Limb (tissue), 2 donors: ENCODE measurements at regions not wholly inside any gene's neighbourhood (a gene's known extent, or its start where the extent isn't known, plus 50 kb on each side); places are given as distances from the start of the nearest gene placed in this dataset.
"Not testable (repeated sequence)": the region's sequence is repeated elsewhere in the genome, so short reads cannot be mapped to it uniquely, and the experiment has no call there.

Experiments
- DNase-seq, 2 donors: peaks; one replicate each; pipeline ENCODE4 v3.0.0-alpha.2; 2016; ENCODE audit errors: extremely low spot score in 2 of 2

GRCh38 chr3:115204475-115204874 is 57.4 kb upstream of the ZBTB20 start:
- no peak for DNase-seq

- no peak for DNase-seq
Measured at GRCh38 chr3:115208066-115208750, 61.1 kb upstream of the ZBTB20 start.

- DNase-seq: no peak
Measured at GRCh38 chr3:115211810-115212492, 64.9 kb upstream of the ZBTB20 start.

DNA sequence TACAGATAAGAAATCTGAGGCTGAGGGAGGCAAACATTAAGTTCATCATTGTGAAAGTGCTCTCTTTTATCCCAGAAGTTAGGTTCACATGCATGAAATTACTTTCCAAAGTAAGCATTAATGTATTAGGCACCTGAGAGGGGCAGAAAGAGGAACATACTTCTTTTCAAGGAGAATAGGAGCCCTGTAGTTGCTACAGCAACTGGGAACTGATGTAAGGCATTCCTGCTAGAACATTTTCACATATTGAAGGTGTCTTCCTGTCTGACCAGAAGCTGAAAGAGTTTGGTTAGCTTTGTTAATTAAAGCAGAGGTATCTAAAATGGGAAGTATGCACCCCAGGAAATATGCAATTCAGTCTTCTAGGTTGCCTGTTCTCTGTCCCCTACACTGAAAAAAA is 65.5 kb upstream of the ZBTB20 start:
- DNase-seq: no peak

DNA sequence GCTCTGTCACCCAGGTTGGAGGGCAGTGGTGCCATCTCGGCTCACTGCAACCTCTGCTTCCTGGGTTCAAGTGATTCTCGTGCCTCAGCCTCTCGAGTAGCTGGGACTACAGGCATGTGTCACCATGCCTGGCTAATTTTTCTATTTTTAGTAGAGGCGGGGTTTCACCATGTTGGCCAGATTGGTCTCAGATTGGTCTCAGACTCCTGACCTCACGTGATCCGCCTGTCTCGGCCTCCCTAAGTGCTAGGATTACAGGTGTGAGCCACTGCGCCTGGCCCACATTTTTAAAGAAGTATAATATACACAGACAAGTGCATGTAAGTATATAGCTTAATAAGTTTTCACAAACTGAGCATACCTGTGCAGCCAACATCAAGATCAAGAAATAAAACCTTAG is 66.0 kb upstream of the ZBTB20 start:
- not testable (repeated sequence) for DNase-seq

DNA sequence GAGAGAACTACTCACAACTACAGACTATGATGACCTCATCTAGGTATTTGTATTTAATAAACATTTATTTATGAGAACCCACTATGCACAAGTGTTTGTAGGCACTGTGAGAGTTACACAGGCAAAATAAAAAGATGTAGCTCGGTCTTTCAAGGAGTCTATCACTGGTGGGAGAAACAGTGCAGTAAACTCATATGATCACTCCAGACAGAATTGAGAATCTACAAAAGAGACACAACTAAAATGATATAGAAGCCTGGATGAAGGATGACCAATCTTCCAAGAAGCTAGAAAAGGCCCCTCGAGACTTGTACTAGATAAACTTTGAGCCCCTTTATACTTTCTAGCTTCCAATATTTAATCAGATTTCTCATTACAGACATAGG is 70.2 kb upstream of the ZBTB20 start:
- DNase-seq: no peak

DNA sequence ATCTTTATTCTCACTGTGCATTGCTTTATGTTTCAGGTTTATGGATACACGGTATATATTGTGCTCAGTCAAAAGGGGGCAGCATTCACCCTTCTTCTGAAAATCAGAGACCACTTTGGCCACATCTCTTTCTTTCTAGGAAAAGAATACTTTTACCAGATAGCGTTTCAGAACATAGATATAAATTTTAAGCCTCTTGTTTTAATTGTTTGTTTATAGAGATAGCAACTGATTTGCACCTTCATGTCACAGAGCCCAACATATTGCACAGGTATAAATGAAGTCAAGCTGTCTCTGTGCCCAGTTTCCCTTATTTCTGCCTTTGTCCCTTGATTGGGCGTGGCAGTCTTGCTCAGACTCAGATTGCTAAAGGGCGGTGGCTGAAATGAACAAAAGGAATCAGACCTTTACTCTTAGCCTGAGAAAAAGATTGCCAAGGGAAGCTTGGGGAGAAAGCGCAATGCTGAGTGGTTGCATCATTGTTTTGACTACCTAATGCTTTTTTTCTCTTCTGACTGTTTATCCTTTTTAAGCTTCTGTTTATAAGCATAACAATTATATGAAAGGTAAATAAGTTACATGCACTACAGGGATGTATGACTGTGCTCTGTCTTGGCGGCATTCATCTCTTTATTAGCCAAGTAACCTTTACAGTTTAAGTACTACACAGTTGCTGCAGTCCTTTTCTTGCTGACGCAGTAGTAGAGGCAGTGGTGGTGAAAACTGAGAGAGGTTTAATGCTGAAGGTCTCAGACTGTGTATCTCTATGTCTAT is 70.8 kb upstream of the ZBTB20 start:
- peak; percentile 43 to 86 for DNase-seq

DNA sequence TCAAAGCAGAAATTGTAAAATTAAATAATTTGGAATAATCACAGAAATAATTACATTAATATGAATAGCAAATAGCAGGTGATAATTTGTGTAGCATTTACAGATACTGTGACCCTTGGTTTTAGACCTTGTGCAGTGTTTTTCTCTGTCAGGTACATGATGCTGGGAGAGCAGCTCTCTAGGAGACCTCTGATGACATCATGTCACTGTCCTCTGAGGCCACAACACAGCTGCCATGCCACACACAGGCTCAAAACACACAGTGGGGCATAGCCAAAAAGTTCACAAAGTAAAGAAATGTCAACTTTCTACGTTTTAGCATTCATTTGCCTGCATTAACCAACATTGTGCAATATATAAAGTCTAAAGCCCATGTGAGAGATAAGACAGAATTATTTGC is 71.8 kb upstream of the ZBTB20 start:
- no peak for DNase-seq

DNA sequence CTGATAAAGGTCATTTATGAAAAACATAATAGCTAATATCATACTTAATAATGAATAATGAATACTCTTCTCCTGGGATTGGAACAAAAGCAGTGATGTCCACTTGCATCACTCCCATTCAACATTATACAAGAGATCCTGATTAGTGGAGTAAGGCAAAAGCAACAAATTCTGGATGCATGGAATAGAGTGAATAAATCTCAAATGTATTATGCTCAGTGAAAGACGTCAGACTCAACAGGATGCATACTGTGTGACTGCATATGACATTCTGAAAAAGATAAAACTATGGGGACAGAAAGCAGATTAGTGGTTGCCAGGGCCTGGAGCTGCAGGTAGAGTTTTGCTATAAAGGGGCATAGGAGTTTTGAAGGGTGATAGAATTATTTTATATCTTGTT is 77.6 kb upstream of the ZBTB20 start:
- no peak for DNase-seq

DNA sequence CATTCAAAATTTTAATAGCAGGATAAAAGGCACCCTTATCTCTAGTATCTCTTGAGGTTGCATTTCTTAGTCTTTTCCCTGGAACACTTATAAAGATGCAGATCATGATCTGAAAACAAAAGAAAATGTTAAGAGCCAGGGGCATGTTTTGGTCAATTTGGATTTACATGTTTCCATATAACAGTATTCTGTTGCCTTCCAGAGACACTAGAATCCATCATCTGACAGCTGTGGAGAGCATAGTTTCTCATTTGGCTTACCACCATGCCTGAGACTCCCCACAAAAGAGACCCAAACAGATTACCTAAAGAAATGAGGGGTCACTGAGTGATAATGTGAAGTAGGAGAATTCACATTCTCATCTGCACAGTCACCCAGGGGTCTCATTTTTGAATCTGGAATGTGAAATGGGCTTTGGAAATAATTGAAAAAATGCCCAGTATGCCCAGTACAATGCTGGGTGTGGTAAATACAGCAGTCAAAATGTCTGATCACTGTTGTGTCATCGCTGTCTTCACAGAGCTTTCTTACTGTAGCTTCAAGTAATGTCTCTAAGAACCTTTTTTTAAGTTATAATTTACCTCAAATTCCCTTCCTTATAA is 79.9 kb upstream of the ZBTB20 start:
- no peak for DNase-seq

DNA sequence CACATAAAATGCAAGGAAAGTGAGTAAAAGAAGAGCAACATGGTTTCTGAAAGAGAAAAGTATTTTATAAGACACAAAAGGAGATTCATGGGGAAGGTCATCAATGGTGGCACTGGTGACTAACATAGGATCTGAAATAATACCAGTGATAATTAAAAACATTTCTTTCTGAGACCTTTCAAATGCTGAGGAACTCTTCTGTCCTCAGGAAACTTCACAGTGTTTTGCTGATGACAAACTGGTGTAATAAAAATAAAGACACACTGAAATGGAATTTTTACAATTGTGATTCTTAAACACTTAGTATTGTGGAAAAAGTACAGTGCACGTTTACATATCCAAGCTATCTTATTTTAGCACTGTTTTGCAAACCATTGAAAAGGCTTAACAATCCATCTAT is 80.4 kb upstream of the ZBTB20 start:
- no peak for DNase-seq

DNA sequence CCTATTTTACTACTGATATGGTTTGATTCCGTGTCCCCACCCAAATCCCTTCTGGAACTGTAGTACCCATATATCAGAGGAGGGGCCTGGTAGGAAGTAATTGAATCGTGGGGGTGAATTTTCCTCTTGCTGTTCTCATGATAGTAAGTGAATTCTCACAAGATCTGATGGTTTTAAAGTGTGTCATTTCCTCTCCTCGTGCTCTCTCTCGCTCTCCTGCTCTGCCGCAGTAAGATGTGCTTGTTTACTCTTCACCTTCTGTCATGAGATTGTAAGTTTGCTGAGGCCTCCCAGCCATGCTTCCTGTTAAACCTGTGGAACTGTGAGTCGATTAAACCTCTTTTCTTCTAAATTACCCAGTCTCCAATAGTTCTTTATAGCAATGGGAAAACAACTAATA is 81.2 kb upstream of the ZBTB20 start:
- DNase-seq: no peak

- DNase-seq: no peak
Measured at GRCh38 chr3:115232167-115232566, 85.1 kb upstream of the ZBTB20 start.

DNA sequence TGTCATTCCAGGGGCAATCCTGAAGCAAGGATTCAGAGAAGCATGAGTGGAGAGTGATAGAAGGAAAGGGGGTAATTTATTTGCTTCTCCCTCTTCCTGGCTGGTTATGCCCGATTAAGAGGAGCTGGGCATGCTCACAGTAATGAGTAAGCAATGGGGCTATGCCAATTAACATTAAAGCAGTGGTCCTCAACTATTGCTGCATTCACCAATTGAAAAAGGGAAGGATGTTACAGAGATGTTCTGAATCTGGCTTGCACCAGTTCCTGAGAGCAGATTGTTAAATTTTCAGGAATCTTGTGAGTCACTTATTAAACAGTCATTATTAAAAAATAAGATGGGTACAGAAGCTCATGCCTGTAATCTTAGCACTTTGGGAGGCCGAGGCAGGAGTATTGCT is 85.9 kb upstream of the ZBTB20 start:
- no peak for DNase-seq

DNA sequence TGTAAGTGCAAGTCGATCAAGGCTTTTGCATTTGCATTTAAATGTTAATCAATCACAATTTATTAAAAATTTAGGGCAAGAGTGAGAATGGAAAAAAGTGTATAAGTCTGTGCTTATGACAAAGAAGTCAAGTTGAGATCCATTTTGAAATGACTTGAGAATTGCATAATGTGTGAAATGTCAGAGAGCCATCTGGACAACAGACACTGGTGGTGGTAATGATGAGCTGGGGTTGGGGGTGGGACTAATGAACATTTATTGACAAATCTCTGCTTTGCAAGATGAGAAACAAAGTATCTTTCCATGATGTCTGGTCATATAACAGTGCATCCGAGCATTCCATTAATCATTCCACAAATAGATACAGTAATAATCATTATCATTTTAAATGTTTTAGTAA is 89.4 kb upstream of the ZBTB20 start:
- DNase-seq: no peak

DNA sequence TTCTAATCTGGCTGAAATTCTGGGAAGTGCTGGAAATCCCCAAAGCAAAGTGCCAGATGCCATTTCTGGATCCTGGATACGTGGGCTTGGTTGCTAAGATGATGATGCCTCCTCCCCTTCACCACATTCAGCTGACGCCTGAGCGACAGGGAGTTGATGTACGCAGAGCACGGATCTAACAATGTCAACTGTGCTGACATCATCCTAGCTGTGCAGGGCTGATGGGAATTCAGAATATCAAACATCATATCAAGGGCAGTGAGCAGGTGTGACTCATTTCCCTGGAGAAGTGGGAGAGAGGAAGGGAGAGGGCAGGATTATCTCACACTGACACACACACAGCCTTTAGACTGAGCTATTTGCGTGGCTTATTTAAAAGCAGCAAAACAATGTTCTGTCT is 92.6 kb upstream of the ZBTB20 start:
- peak in 1 of 2 donors; percentile 36 for DNase-seq

GRCh38 chr3:115244350-115244749 is 97.3 kb upstream of the ZBTB20 start:
- no peak for DNase-seq

GRCh38 chr3:115245438-115245837 is 98.3 kb upstream of the ZBTB20 start:
- DNase-seq: no peak

DNA sequence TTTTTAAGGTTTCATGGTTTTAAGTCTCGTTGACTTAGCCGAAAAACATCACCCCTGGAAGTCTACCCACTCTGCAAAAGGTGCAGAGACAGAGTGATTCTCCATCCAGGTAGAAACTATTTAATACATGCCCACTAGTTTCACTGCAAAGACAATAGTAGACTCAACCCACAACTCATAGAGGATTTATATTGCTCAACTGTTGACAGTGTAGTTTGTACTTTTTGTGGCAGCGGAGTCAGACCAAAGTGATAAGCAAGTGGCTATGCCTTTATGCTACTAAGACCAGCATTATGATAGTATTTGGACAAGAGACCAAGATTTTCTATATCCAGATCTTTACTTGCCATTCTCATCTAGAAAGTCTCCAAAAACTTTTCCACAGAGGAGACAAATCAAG is 98.8 kb upstream of the ZBTB20 start:
- no peak for DNase-seq

GRCh38 chr3:115246461-115247020 is 99.5 kb upstream of the ZBTB20 start:
- no peak for DNase-seq

- DNase-seq: no peak
Measured at GRCh38 chr3:115248274-115248673, 101.2 kb upstream of the ZBTB20 start.

GRCh38 chr3:115251509-115251908 is 104.4 kb upstream of the ZBTB20 start:
- DNase-seq: no peak
